Mesenchymal stem cell (in vitro differentiated cells and primary cell): ENCODE measurements at regions not wholly inside any gene's neighbourhood (a gene's known extent, or its start where the extent isn't known, plus 50 kb on each side); places are given as distances from the start of the nearest gene placed in this dataset.

Experiments used
- DNase-seq: peaks from one replicate; pipeline ENCODE4 v3.0.0-alpha.2; 2013
- H2AFZ ChIP-seq: one replicate; pipeline ENCODE4 v1.6.1; 2013; ENCODE audit warnings: low read depth, mild to moderate bottlenecking, control low read depth, inconsistent platforms, low read length, moderate library complexity
- H2AK5ac ChIP-seq: 2 replicates; pipeline ENCODE4 v1.6.1; 2013; ENCODE audit warnings: low read length, moderate library complexity, mild to moderate bottlenecking, inconsistent platforms; ENCODE audit not compliant: severe bottlenecking
- H2BK120ac ChIP-seq: one replicate; pipeline ENCODE4 v1.6.1; 2013; ENCODE audit warnings: low read depth, mild to moderate bottlenecking, inconsistent platforms, low read length, moderate library complexity
- H2BK12ac ChIP-seq, 2 experiments: one replicate each; pipeline ENCODE4 v1.6.1; 2013; ENCODE audit warnings: inconsistent platforms in 2 of 2, low read length in 2 of 2, mild to moderate bottlenecking in 2 of 2, moderate library complexity in 2 of 2, control low read depth in 1 of 2
- H2BK15ac ChIP-seq: one replicate; pipeline ENCODE4 v1.6.1; 2013; ENCODE audit warnings: mild to moderate bottlenecking, low read depth, inconsistent platforms; ENCODE audit not compliant: poor library complexity, severe bottlenecking
- H2BK5ac ChIP-seq: 2 replicates; pipeline ENCODE4 v1.6.1; 2013; ENCODE audit warnings: low read depth, mild to moderate bottlenecking, low read length, control low read depth, inconsistent platforms; ENCODE audit not compliant: poor library complexity, severe bottlenecking
- H3K14ac ChIP-seq, 2 experiments: one replicate each; pipeline ENCODE4 v1.6.1; 2013; ENCODE audit warnings: inconsistent platforms in 2 of 2, low read length in 2 of 2, control low read depth in 1 of 2, mild to moderate bottlenecking in 1 of 2, moderate library complexity in 1 of 2
- H3K18ac ChIP-seq, 2 experiments: one replicate each; pipeline ENCODE4 v1.6.1; 2013; ENCODE audit warnings: inconsistent platforms in 2 of 2, low read length in 2 of 2, control low read depth in 1 of 2, low read depth in 1 of 2, mild to moderate bottlenecking in 1 of 2
- H3K23ac ChIP-seq, 2 experiments: one replicate each; pipeline ENCODE4 v1.6.1; 2013; ENCODE audit warnings: inconsistent platforms in 2 of 2, low read length in 2 of 2, mild to moderate bottlenecking in 2 of 2, moderate library complexity in 2 of 2, control low read depth in 1 of 2
- H3K27ac ChIP-seq: 2 replicates; pipeline ENCODE4 v1.5.1; 2013; ENCODE audit warnings: mild to moderate bottlenecking, moderate library complexity, low read length, control low read depth, inconsistent platforms; ENCODE audit not compliant: poor library complexity, severe bottlenecking
- H3K27me3 ChIP-seq, 2 experiments: 2 replicates each; pipeline versions ENCODE4 v1.6.1 to v1.7.0; 2013; ENCODE audit warnings: low read length in 2 of 2, mild to moderate bottlenecking in 2 of 2, moderate library complexity in 2 of 2, control low read depth in 1 of 2, inconsistent platforms in 1 of 2; ENCODE audit not compliant: control insufficient read depth in 1 of 2, insufficient read depth in 1 of 2
- H3K36me3 ChIP-seq, 2 experiments: 2 replicates each; pipeline versions ENCODE4 v1.6.1 to v1.7.0; 2013; ENCODE audit warnings: low read length in 2 of 2, control low read depth in 1 of 2, inconsistent platforms in 1 of 2, low read depth in 1 of 2, mild to moderate bottlenecking in 1 of 2; ENCODE audit not compliant: insufficient read depth in 2 of 2, control insufficient read depth in 1 of 2
- H3K4ac ChIP-seq, 2 experiments: one replicate each; pipeline ENCODE4 v1.6.1; 2013; ENCODE audit warnings: inconsistent platforms in 2 of 2, low read length in 2 of 2, mild to moderate bottlenecking in 2 of 2, moderate library complexity in 2 of 2, control low read depth in 1 of 2, low read depth in 1 of 2
- H3K4me1 ChIP-seq: 2 replicates; pipeline ENCODE4 v1.6.1; 2013; ENCODE audit warnings: low read depth, low read length, control low read depth; ENCODE audit not compliant: control insufficient read depth, insufficient read depth
- H3K4me2 ChIP-seq: 2 replicates; pipeline ENCODE4 v1.6.1; 2013; ENCODE audit warnings: low read length, mild to moderate bottlenecking, inconsistent platforms; ENCODE audit not compliant: poor library complexity, severe bottlenecking
- H3K4me3 ChIP-seq, 2 experiments: 2 replicates each; pipeline versions ENCODE4 v1.5.1 to v1.7.0; 2013; ENCODE audit warnings: low read length in 2 of 2, mild to moderate bottlenecking in 2 of 2, control low read depth in 1 of 2, low read depth in 1 of 2; ENCODE audit not compliant: insufficient read depth in 1 of 2
- H3K79me1 ChIP-seq: replicated peaks from 2 replicates; pipeline ENCODE4 v1.6.1; 2013; ENCODE audit warnings: mild to moderate bottlenecking, control low read depth, low read length, inconsistent platforms; ENCODE audit not compliant: poor library complexity, severe bottlenecking
- H3K9ac ChIP-seq: 2 replicates; pipeline ENCODE4 v1.7.0; 2013; ENCODE audit warnings: mild to moderate bottlenecking, low read length, moderate library complexity
- H3K9me3 ChIP-seq: 2 replicates; pipeline ENCODE4 v1.7.0; 2013; ENCODE audit warnings: mild to moderate bottlenecking, low read length; ENCODE audit not compliant: control insufficient read depth
- H4K8ac ChIP-seq: one replicate; pipeline ENCODE4 v1.6.1; 2013; ENCODE audit warnings: inconsistent platforms, mild to moderate bottlenecking, low read length, moderate library complexity
- H4K91ac ChIP-seq: one replicate; pipeline ENCODE4 v1.6.1; 2013; ENCODE audit warnings: mild to moderate bottlenecking, low read length, inconsistent platforms
- WGBS: methylation state at CpG from one replicate; pipeline ENCODE4 v1.1.7; 2013; ENCODE audit warnings: mixed read lengths; 5-methylcytosine and 5-hydroxymethylcytosine counted together

GRCh38 chr12:97640826-97641225 lies 178.2 kb downstream of the RMST start:
- Histone ChIP-seq H4K8ac (no peak overlapping the region), H3K18ac (no peak overlapping the region), H2AFZ (no peak overlapping the region), H3K79me1 (no peaks in the 10 kb centered on the region), H3K4me2 (no peak overlapping the region), H2BK15ac (no peak overlapping the region), H2BK120ac (no peak overlapping the region), H3K23ac (no peak overlapping the region), H3K36me3 (no peaks in the 10 kb centered on the region), H3K4me1 (peaks cover 2% of the 10 kb centered on the region), H2AK5ac (peak overlapping the region; percentile 29), H3K27me3 (no peaks in the 10 kb centered on the region), H3K9ac (no peak overlapping the region), H3K4me3 (no peak overlapping the region), H2BK5ac (no peak overlapping the region), H3K4ac (no peak overlapping the region), H3K9me3 (peaks cover 2% of the 10 kb centered on the region), H4K91ac (no peak overlapping the region), H3K27ac (no peak overlapping the region), H3K14ac (no peak overlapping the region), H2BK12ac (no peak overlapping the region)
- peak; percentile 10 for DNase-seq
- 74% methylated on average over 6 of the region's 6 CpGs for WGBS

GRCh38 chr12:97642911-97643310 lies 180.3 kb downstream of the RMST start:
- no peak overlapping the region for H3K4ac ChIP-seq
- no peak overlapping the region for H4K91ac ChIP-seq
- no peak overlapping the region for H2AFZ ChIP-seq
- no peak overlapping the region for H3K14ac ChIP-seq
- H3K9me3 ChIP-seq = peaks cover 2% of the 10 kb centered on the region
- H3K18ac ChIP-seq = no peak overlapping the region
- H3K27ac ChIP-seq = no peak overlapping the region
- H3K4me3 ChIP-seq = no peak overlapping the region
- H2BK12ac ChIP-seq = no peak overlapping the region
- no peak overlapping the region for H2BK5ac ChIP-seq
- H3K23ac ChIP-seq = no peak overlapping the region
- no peak overlapping the region for H2BK120ac ChIP-seq
- H2BK15ac ChIP-seq = no peak overlapping the region
- no peaks in the 10 kb centered on the region for H3K27me3 ChIP-seq
- no peak overlapping the region for H4K8ac ChIP-seq
- H3K4me2 ChIP-seq = no peak overlapping the region
- no peak overlapping the region for H3K9ac ChIP-seq
- 76% methylated on average over 4 of the region's 5 CpGs for WGBS
- no peaks in the 10 kb centered on the region for H3K79me1 ChIP-seq
- H3K4me1 ChIP-seq = peaks cover 2% of the 10 kb centered on the region
- no peak overlapping the region for H2AK5ac ChIP-seq
- no peak for DNase-seq
- H3K36me3 ChIP-seq = no peaks in the 10 kb centered on the region

- Histone ChIP-seq H3K14ac (no peak overlapping the region), H2AFZ (no peak overlapping the region), H3K9ac (no peak overlapping the region), H3K4me3 (no peak overlapping the region), H2BK5ac (no peak overlapping the region), H3K23ac (no peak overlapping the region), H3K9me3 (peaks cover 2% of the 10 kb centered on the region), H3K79me1 (no peaks in the 10 kb centered on the region), H3K36me3 (no peaks in the 10 kb centered on the region), H2BK120ac (no peak overlapping the region), H3K4me2 (no peak overlapping the region), H3K4me1 (peaks cover 2% of the 10 kb centered on the region), H4K8ac (no peak overlapping the region), H2AK5ac (no peak overlapping the region), H2BK15ac (no peak overlapping the region), H3K18ac (no peak overlapping the region), H3K27me3 (no peaks in the 10 kb centered on the region), H3K27ac (no peak overlapping the region), H2BK12ac (no peak overlapping the region), H3K4ac (no peak overlapping the region), H4K91ac (no peak overlapping the region)
- DNase-seq = no peak
- WGBS = 100% methylated on average over 7 of the region's 7 CpGs
Observed at GRCh38 chr12:97643924-97644323, 181.3 kb downstream of the RMST start.

GRCh38 chr12:97645726-97646125 lies 183.1 kb downstream of the RMST start:
- Histone ChIP-seq H2BK12ac (peak overlapping the region in 1 of 2 experiments; percentile 42), H3K4me2 (no peak overlapping the region), H3K4ac (no peak overlapping the region), H3K18ac (no peak overlapping the region), H3K23ac (no peak overlapping the region), H2AFZ (no peak overlapping the region), H2AK5ac (no peak overlapping the region), H4K8ac (no peak overlapping the region), H3K4me3 (no peak overlapping the region), H3K9ac (no peak overlapping the region), H3K14ac (no peak overlapping the region), H2BK15ac (no peak overlapping the region), H2BK5ac (no peak overlapping the region), H3K27ac (no peak overlapping the region), H3K27me3 (no peaks in the 10 kb centered on the region), H3K9me3 (no peaks in the 10 kb centered on the region), H3K79me1 (no peaks in the 10 kb centered on the region), H3K36me3 (no peaks in the 10 kb centered on the region), H4K91ac (no peak overlapping the region), H2BK120ac (no peak overlapping the region), H3K4me1 (no peaks in the 10 kb centered on the region)
- DNase-seq = no peak
- no CpG with 5 or more reads among the region's 1 CpG for WGBS
